ENCODE measurements at regions not wholly inside any gene's neighbourhood (a gene's known extent, or its start where the extent isn't known, plus 50 kb on each side); places are given as distances from the start of the nearest gene placed in this dataset.
A peak's percentile ranks its signal among the peaks of the same experiment; 100 is the strongest.

GRCh38 chr14:85315733-85316290, 214.1 kb upstream of the FLRT2 start:
- no peaks in the 10 kb centered on the region for H3K27me3 Mint-ChIP-seq (ENCODE audit: low read depth)
- H3K4me1 Mint-ChIP-seq: peaks cover 59% of the 10 kb centered on the region
- TF ChIP-seq CTCF (conservative IDR thresholded peaks at IDR 0.05): no peak
- H3K27ac Mint-ChIP-seq (ENCODE audit: unreplicated experiment): peak overlapping the region; percentile 75
- H3K36me3 Mint-ChIP-seq (ENCODE audit: low read depth): no peaks in the 10 kb centered on the region
- peaks cover 3% of the 10 kb centered on the region for H3K9me3 Mint-ChIP-seq
- no peak for DNase-seq (ENCODE audit: low read depth, low spot score)
- H3K4me3 Mint-ChIP-seq: peak overlapping the region; percentile 36

- peaks cover 3% of the 10 kb centered on the region for H3K9me3 Mint-ChIP-seq
- peaks cover 64% of the 10 kb centered on the region for H3K4me1 Mint-ChIP-seq
- H3K27ac Mint-ChIP-seq (ENCODE audit: unreplicated experiment): no peak overlapping the region
- H3K36me3 Mint-ChIP-seq (ENCODE audit: low read depth): no peaks in the 10 kb centered on the region
- H3K27me3 Mint-ChIP-seq (ENCODE audit: low read depth): no peaks in the 10 kb centered on the region
- no peak overlapping the region for H3K4me3 Mint-ChIP-seq
- no peak for DNase-seq (ENCODE audit: low read depth, low spot score)
- no peak for TF ChIP-seq CTCF (conservative IDR thresholded peaks at IDR 0.05)
Measured at GRCh38 chr14:85316701-85317410, 213.1 kb upstream of the FLRT2 start.

- DNase-seq (ENCODE audit: low read depth, low spot score): no peak
- H3K36me3 Mint-ChIP-seq (ENCODE audit: low read depth): no peaks in the 10 kb centered on the region
- no peaks in the 10 kb centered on the region for H3K27me3 Mint-ChIP-seq (ENCODE audit: low read depth)
Measured at GRCh38 chr14:85317491-85318021, 212.4 kb upstream of the FLRT2 start.

GRCh38 chr14:85319101-85319500, 210.8 kb upstream of the FLRT2 start:
- H3K36me3 Mint-ChIP-seq (ENCODE audit: low read depth): no peaks in the 10 kb centered on the region
- no peak for TF ChIP-seq CTCF (conservative IDR thresholded peaks at IDR 0.05)
- no peaks in the 10 kb centered on the region for H3K27me3 Mint-ChIP-seq (ENCODE audit: low read depth)
- no peak for DNase-seq (ENCODE audit: low read depth, low spot score)
- H3K4me3 Mint-ChIP-seq: no peak overlapping the region
- H3K4me1 Mint-ChIP-seq: peaks cover 52% of the 10 kb centered on the region
- H3K27ac Mint-ChIP-seq (ENCODE audit: unreplicated experiment): no peak overlapping the region
- peaks cover 3% of the 10 kb centered on the region for H3K9me3 Mint-ChIP-seq

More at GRCh38 chr14:85317491-85318021, 212.4 kb upstream of the FLRT2 start:
- peaks cover 64% of the 10 kb centered on the region for H3K4me1 Mint-ChIP-seq
- no peak overlapping the region for H3K4me3 Mint-ChIP-seq
- H3K9me3 Mint-ChIP-seq: peaks cover 3% of the 10 kb centered on the region
- no peak for TF ChIP-seq CTCF (conservative IDR thresholded peaks at IDR 0.05)
- H3K27ac Mint-ChIP-seq (ENCODE audit: unreplicated experiment): no peak overlapping the region

- H3K27me3 Mint-ChIP-seq (ENCODE audit: low read depth): no peaks in the 10 kb centered on the region
- H3K4me1 Mint-ChIP-seq: peaks cover 42% of the 10 kb centered on the region
- no peak for TF ChIP-seq CTCF (conservative IDR thresholded peaks at IDR 0.05)
- peak overlapping the region; percentile 5 for H3K4me3 Mint-ChIP-seq
- no peaks in the 10 kb centered on the region for H3K9me3 Mint-ChIP-seq
- peak overlapping the region; percentile 9 for H3K27ac Mint-ChIP-seq (ENCODE audit: unreplicated experiment)
- no peaks in the 10 kb centered on the region for H3K36me3 Mint-ChIP-seq (ENCODE audit: low read depth)
- no peak for DNase-seq (ENCODE audit: low read depth, low spot score)
Measured at GRCh38 chr14:85319998-85320630, 209.8 kb upstream of the FLRT2 start.
